KOPT-K1 (cell line): ENCODE measurements at regions not wholly inside any gene's neighbourhood (a gene's known extent, or its start where the extent isn't known, plus 50 kb on each side); places are given as distances from the start of the nearest gene placed in this dataset.
"Not testable (repeated sequence)": the region's sequence is repeated elsewhere in the genome, so short reads cannot be mapped to it uniquely, and the experiment has no call there.

ENCODE experiments used
- H3K27ac ChIP-seq: fragments of 200-600 bp; sonication (generic); 2 replicates; pipeline ENCODE4 v1.5.1; 2016; ENCODE audit warnings: antibody characterized with exemption, mild to moderate bottlenecking, low read depth, low read length; ENCODE audit not compliant: poor library complexity, severe bottlenecking
- H3K36me3 ChIP-seq: fragments of 200-600 bp; sonication (generic); 2 replicates; pipeline ENCODE4 v1.5.1; 2017; ENCODE audit warnings: antibody characterized with exemption, mild to moderate bottlenecking, low read length, moderate library complexity; ENCODE audit not compliant: insufficient read depth
- H3K9me3 ChIP-seq: fragments of 200-600 bp; sonication (generic); 2 replicates; pipeline ENCODE4 v1.5.1; 2017; ENCODE audit warnings: antibody characterized with exemption, low read length, mild to moderate bottlenecking; ENCODE audit not compliant: insufficient read depth, poor library complexity, severe bottlenecking

DNA sequence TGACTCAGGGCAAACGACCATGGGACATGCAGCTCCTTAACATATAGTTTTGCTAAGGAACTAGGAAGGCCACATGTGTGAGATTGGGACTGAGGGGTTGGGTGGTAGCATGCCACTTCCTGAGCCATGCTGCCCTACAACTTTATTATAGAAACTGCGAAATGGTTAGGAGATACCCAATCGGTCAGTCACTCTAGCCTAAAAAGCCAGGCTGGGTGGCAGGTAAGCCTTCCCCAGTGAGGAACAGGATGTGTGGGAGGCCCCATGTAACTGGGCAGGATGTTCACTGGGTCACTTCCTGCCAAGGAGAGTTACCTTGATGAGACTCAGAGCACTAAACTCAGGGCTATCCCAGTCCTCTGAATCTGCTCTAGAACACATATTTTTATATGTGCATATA, 123.5 kb downstream of the MAP3K7 start:
- H3K9me3 ChIP-seq, result peaks cover 45% of the 10 kb centered on the region
- H3K27ac ChIP-seq, result peak overlapping the region; percentile 54
- no peaks in the 10 kb centered on the region for H3K36me3 ChIP-seq

- Histone ChIP-seq H3K27ac (no peak overlapping the region), H3K36me3 (no peaks in the 10 kb centered on the region), H3K9me3 (peaks cover 35% of the 10 kb centered on the region)
Measured at GRCh38 chr6:90462102-90462501, 124.8 kb downstream of the MAP3K7 start.

GRCh38 chr6:90461383-90461782, 125.5 kb downstream of the MAP3K7 start:
- Histone ChIP-seq H3K9me3 (peaks cover 34% of the 10 kb centered on the region), H3K27ac (no peak overlapping the region), H3K36me3 (no peaks in the 10 kb centered on the region)

DNA sequence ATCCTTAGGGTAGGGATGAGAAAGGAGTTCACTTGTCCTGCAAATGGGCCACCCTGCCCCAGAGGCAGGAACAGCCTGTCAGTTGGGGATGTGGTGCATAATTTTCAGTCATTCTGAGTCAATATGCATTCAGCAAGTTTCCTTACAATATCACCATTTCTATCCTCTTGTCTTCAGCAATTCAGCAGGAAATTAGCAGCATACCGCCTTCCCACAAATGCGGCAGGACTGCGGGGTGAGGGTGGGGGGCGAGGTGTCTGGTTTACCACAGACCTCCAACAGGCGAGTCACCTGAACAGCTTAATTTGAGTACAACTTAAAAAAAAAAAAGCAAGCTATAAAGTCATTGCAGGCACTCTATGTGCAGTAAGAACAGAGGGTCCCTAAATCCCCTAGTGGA, 126.8 kb downstream of the MAP3K7 start:
- no peaks in the 10 kb centered on the region for H3K36me3 ChIP-seq
- H3K27ac ChIP-seq, result no peak overlapping the region
- peaks cover 34% of the 10 kb centered on the region for H3K9me3 ChIP-seq

GRCh38 chr6:90459225-90459758, 127.6 kb downstream of the MAP3K7 start:
- Histone ChIP-seq H3K27ac (no peak overlapping the region), H3K9me3 (peaks cover 34% of the 10 kb centered on the region), H3K36me3 (no peaks in the 10 kb centered on the region)

GRCh38 chr6:90458353-90459224, 128.3 kb downstream of the MAP3K7 start:
- peaks cover 34% of the 10 kb centered on the region for H3K9me3 ChIP-seq
- no peak overlapping the region for H3K27ac ChIP-seq
- H3K36me3 ChIP-seq, result no peaks in the 10 kb centered on the region

DNA sequence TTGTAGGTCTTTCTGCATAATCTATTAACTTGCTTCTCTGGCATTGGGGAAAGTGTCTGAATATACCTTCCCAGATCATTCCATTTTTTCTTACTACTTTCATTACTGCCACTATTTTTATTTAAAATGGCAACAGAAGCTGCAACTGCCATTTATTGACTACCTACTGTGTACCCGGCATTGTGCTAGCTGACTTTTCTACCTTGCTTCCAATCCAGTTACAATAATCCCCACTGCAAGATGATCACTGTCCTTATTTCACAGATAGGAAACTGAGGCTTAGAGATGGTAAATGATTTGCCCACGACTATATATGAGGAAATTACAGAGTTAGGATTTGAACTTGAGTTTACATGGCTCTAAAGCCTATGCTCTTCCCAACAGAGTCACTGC, 129.0 kb downstream of the MAP3K7 start:
- H3K9me3 ChIP-seq, result peaks cover 34% of the 10 kb centered on the region
- H3K36me3 ChIP-seq, result no peaks in the 10 kb centered on the region
- no peak overlapping the region for H3K27ac ChIP-seq

- H3K36me3 ChIP-seq, H3K27ac ChIP-seq: not testable (repeated sequence)
- H3K9me3 ChIP-seq, result peaks cover 34% of the 10 kb centered on the region
Measured at GRCh38 chr6:90456997-90457866, 129.6 kb downstream of the MAP3K7 start.

DNA sequence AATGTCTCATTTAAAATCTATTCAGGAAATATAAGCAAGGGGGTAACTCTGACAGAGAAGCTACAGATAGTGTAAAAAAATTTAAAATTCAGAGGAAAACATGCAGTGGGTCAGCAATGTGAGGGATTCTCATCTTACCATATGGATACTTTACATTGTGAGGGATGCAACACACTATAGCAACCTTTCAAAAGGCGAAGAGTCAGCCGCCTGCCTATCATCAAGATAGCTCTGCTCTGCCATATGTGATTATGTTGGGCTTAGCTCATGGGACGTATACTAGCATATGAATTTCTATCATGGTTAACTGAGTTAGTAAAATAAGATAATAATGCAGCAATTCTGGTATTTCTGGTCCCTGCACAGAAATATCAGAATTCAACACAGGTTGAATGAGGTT, 130.9 kb downstream of the MAP3K7 start:
- H3K36me3 ChIP-seq, result no peaks in the 10 kb centered on the region
- H3K9me3 ChIP-seq, result peaks cover 28% of the 10 kb centered on the region
- no peak overlapping the region for H3K27ac ChIP-seq

- Histone ChIP-seq H3K27ac (no peak overlapping the region), H3K9me3 (peaks cover 18% of the 10 kb centered on the region), H3K36me3 (no peaks in the 10 kb centered on the region)
Measured at GRCh38 chr6:90454836-90455427, 131.9 kb downstream of the MAP3K7 start.

- Histone ChIP-seq H3K27ac (no peak overlapping the region), H3K36me3 (no peaks in the 10 kb centered on the region), H3K9me3 (no peaks in the 10 kb centered on the region)
Measured at GRCh38 chr6:90450268-90450953, 136.5 kb downstream of the MAP3K7 start.

DNA sequence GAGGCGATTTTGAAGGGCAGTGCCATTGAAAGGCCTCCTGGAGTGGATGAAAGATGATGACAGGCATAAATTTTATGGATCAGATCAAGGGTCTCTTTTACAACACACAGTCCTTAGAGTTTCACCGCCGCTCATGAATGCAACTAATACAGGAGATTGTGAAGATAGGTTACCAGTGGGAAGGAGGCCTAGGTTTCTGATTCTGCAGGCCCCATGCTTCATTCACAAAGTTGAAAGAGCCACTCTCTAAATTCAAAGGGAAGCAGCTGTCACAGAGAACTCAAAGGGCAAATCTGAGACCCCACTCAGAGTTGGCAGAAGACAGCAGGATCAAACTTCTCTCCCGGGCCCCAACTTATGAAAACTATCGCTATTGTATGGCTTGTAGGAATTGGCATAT, 137.6 kb downstream of the MAP3K7 start:
- Histone ChIP-seq H3K27ac (no peak overlapping the region), H3K36me3 (no peaks in the 10 kb centered on the region), H3K9me3 (no peaks in the 10 kb centered on the region)

DNA sequence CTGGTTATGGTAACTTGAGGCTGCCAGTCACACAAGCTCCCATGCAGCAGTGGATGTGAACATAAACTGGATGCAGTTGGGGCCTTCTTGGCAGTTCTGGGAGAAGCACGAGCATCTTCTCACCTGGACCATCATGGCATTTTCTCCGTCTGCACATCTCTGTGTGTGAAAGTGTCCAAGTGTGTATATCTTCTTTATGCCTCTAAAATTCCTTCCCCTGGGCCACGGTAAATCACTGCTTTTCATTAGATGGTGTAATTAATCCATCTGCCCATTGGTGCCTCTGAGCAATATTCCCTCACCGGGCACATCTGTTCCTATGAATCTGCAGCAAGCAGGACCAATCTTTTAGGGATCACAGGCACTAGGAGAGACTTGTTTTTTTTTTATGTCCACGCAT, 138.0 kb downstream of the MAP3K7 start:
- H3K36me3 ChIP-seq, result no peaks in the 10 kb centered on the region
- no peak overlapping the region for H3K27ac ChIP-seq
- H3K9me3 ChIP-seq, result no peaks in the 10 kb centered on the region

DNA sequence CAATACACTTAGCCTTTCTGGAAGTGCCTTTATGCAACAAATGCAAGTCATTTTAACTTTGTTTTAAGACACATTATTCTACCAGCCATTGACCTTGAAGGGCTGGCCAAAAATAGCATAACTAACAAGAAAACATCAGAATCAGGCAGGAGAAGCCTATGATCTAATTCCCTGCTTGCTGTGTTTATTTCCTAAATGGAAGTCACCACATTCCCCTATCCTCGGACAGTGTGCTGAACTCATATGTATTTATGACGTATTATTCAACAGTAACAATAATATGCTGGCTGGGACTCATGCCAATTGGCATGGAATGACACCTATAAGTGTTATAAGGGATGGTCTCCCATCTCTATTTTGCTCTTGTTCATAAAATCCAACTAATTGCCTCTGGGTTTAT, 140.7 kb downstream of the MAP3K7 start:
- no peaks in the 10 kb centered on the region for H3K36me3 ChIP-seq
- no peak overlapping the region for H3K27ac ChIP-seq
- H3K9me3 ChIP-seq, result no peaks in the 10 kb centered on the region
